H1 (cell line): ENCODE measurements at regions not wholly inside any gene's neighbourhood (a gene's known extent, or its start where the extent isn't known, plus 50 kb on each side); places are given as distances from the start of the nearest gene placed in this dataset.

Experiments
- CTCF ChIA-PET: fragments of 300-600 bp; sonication (Branson Sonifier 250); formaldehyde crosslinking; loops from one replicate; lab custom pipeline; 2021; ENCODE audit not compliant: partially characterized antibody; lab: Charles Lee
- POLR2A ChIA-PET: fragments of 300-600 bp; sonication (Branson Sonifier 250); formaldehyde crosslinking; loops from one replicate; lab custom pipeline; 2021; ENCODE audit warnings: inconsistent platforms; ENCODE audit not compliant: partially characterized antibody; lab: Charles Lee
- DNase-seq, 2 experiments: peaks; one replicate each; pipeline versions ENCODE4 v3.0.0 to v3.0.0-alpha.2; 2010 to 2022; ENCODE audit warnings: low spot score in 2 of 2, low read depth in 1 of 2, mixed read lengths in 1 of 2
- FAIRE-seq: peaks from 2 replicates; lab custom pipeline; 2011; peaks lifted over from hg19 to GRCh38; lab: Jason Lieb, UNC
- H2AFZ ChIP-seq: 2 replicates; pipeline ENCODE4 v1.8.1; 2012; ENCODE audit warnings: low read length, inconsistent platforms
- H2AK5ac ChIP-seq: 2 replicates; pipeline ENCODE4 v1.6.1; 2013; ENCODE audit warnings: low read depth, low read length
- H2BK120ac ChIP-seq: replicated peaks from 2 replicates; pipeline ENCODE3; 2013; ENCODE audit warnings: low read depth, low read length, inconsistent platforms
- H2BK12ac ChIP-seq: 2 replicates; pipeline ENCODE4 v1.6.1; 2013; ENCODE audit warnings: low read depth, low read length
- H2BK15ac ChIP-seq: 2 replicates; pipeline ENCODE4 v1.6.1; 2013; ENCODE audit warnings: low read length
- H2BK20ac ChIP-seq: 2 replicates; pipeline ENCODE4 v1.6.1; 2013; ENCODE audit warnings: low read length
- H2BK5ac ChIP-seq: 2 replicates; pipeline ENCODE4 v1.6.1; 2013; ENCODE audit warnings: low read depth, low read length
- H3K14ac ChIP-seq: 2 replicates; pipeline ENCODE4 v1.6.1; 2013; ENCODE audit warnings: inconsistent platforms; ENCODE audit not compliant: insufficient read length
- H3K18ac ChIP-seq: 2 replicates; pipeline ENCODE4 v1.6.1; 2013; ENCODE audit warnings: low read length; ENCODE audit errors: extremely low read depth
- H3K23ac ChIP-seq: 2 replicates; pipeline ENCODE4 v1.6.1; 2013; ENCODE audit warnings: inconsistent platforms; ENCODE audit not compliant: insufficient read length
- H3K23me2 ChIP-seq: 2 replicates; pipeline ENCODE4 v1.6.1; 2013; ENCODE audit warnings: low read depth, low read length
- H3K27ac ChIP-seq: 2 replicates; pipeline ENCODE4 v1.6.1; 2011; ENCODE audit warnings: low read depth, low read length, inconsistent platforms
- H3K27me3 ChIP-seq, 4 experiments: replicated peaks in 1 of 4; 1 replicate in 1 of 4; 2 replicates in 3 of 4; pipeline versions ENCODE4 v1.6.1 to v1.8.1; 2011 to 2013; ENCODE audit warnings: low read length in 3 of 4, mild to moderate bottlenecking in 3 of 4, inconsistent platforms in 2 of 4, mixed read lengths in 2 of 4, moderate library complexity in 1 of 4; ENCODE audit not compliant: control insufficient read depth in 3 of 4, insufficient read depth in 3 of 4; ENCODE audit errors: extremely low read depth in 1 of 4
- H3K36me3 ChIP-seq, 4 experiments: 2 replicates each; pipeline versions ENCODE4 v1.6.1 to v1.8.1; 2011 to 2013; ENCODE audit warnings: mild to moderate bottlenecking in 4 of 4, low read length in 3 of 4, moderate library complexity in 2 of 4, control low read depth in 1 of 4, inconsistent platforms in 1 of 4; ENCODE audit not compliant: insufficient read depth in 4 of 4, control insufficient read depth in 2 of 4
- H3K4ac ChIP-seq: replicated peaks from 2 replicates; pipeline ENCODE3; 2013; ENCODE audit warnings: low read length, low read depth, mixed read lengths, inconsistent platforms; ENCODE audit not compliant: insufficient read length
- H3K4me1 ChIP-seq, 4 experiments: replicated peaks in 1 of 4; 1 replicate in 1 of 4; 2 replicates in 3 of 4; pipeline versions ENCODE4 v1.6.1 to v1.8.1; 2011 to 2013; ENCODE audit warnings: low read length in 3 of 4, inconsistent platforms in 2 of 4, mixed read lengths in 1 of 4; ENCODE audit not compliant: insufficient read depth in 4 of 4, control insufficient read depth in 3 of 4
- H3K4me2 ChIP-seq, 2 experiments: 2 replicates each; pipeline versions ENCODE4 v1.6.1 to v1.8.1; 2011 to 2013; ENCODE audit warnings: low read depth in 2 of 2, low read length in 2 of 2, control low read depth in 1 of 2, inconsistent platforms in 1 of 2, mild to moderate bottlenecking in 1 of 2; ENCODE audit not compliant: insufficient read depth in 1 of 2
- H3K4me3 ChIP-seq, 4 experiments: fragments of 200-600, 300-600 bp in 1 of 4; sonication (generic), shearing (Covaris generic), sonication (Bioruptor Twin) in 1 of 4; 2 replicates each; pipeline versions ENCODE4 v1.5.1 to v1.8.1; 2011 to 2016; ENCODE audit warnings: low read length in 4 of 4, low read depth in 3 of 4, control low read depth in 2 of 4, inconsistent platforms in 2 of 4, mild to moderate bottlenecking in 2 of 4, mixed read lengths in 1 of 4, moderate library complexity in 1 of 4; ENCODE audit not compliant: insufficient read depth in 2 of 4; ENCODE audit errors: extremely low read depth in 1 of 4
- H3K56ac ChIP-seq: replicated peaks from 2 replicates; pipeline ENCODE3; 2013; ENCODE audit warnings: low read depth, mild to moderate bottlenecking, mixed read lengths, low read length, inconsistent platforms; ENCODE audit not compliant: insufficient read length
- H3K79me1 ChIP-seq: 2 replicates; pipeline ENCODE4 v1.6.1; 2013; ENCODE audit warnings: low read depth, low read length, control low read depth
- H3K79me2 ChIP-seq, 2 experiments: 2 replicates each; pipeline versions ENCODE4 v1.6.1 to v1.8.1; 2012 to 2013; ENCODE audit warnings: low read length in 2 of 2, mild to moderate bottlenecking in 2 of 2, inconsistent platforms in 1 of 2; ENCODE audit not compliant: insufficient read depth in 2 of 2, control insufficient read depth in 1 of 2
- H3K9ac ChIP-seq, 4 experiments: replicated peaks in 1 of 4; 1 replicate in 1 of 4; 2 replicates in 3 of 4; pipeline versions ENCODE4 v1.6.1 to v1.8.1; 2011 to 2013; ENCODE audit warnings: low read depth in 3 of 4, low read length in 3 of 4, control low read depth in 2 of 4, mild to moderate bottlenecking in 2 of 4, moderate library complexity in 2 of 4, inconsistent platforms in 1 of 4; ENCODE audit errors: extremely low read depth in 1 of 4
- H3K9me3 ChIP-seq, 2 experiments: 2 replicates each; pipeline versions ENCODE4 v1.6.1 to v1.8.1; 2012 to 2013; ENCODE audit warnings: mild to moderate bottlenecking in 2 of 2, moderate library complexity in 2 of 2, control low read depth in 1 of 2, inconsistent platforms in 1 of 2, low read depth in 1 of 2, low read length in 1 of 2, mixed read lengths in 1 of 2; ENCODE audit not compliant: insufficient read depth in 2 of 2
- H4K20me1 ChIP-seq, 2 experiments: replicated peaks in 1 of 2; 2 replicates each; pipeline versions ENCODE3 to v1.8.1; 2011 to 2013; ENCODE audit warnings: inconsistent platforms in 2 of 2, low read length in 2 of 2, mild to moderate bottlenecking in 1 of 2; ENCODE audit not compliant: insufficient read depth in 2 of 2, control insufficient read depth in 1 of 2
- H4K5ac ChIP-seq: 2 replicates; pipeline ENCODE4 v1.6.1; 2013; ENCODE audit warnings: low read length, low read depth, mixed read lengths, inconsistent platforms; ENCODE audit not compliant: insufficient read length
- H4K8ac ChIP-seq: 2 replicates; pipeline ENCODE4 v1.8.0; 2013; ENCODE audit warnings: mild to moderate bottlenecking, moderate library complexity, low read length, inconsistent platforms; ENCODE audit not compliant: insufficient read depth; ENCODE audit errors: extremely low read depth
- H4K91ac ChIP-seq: replicated peaks from 2 replicates; pipeline ENCODE3; 2013; ENCODE audit warnings: low read length, mixed read lengths, inconsistent platforms; ENCODE audit not compliant: insufficient read length
- CHD1 ChIP-seq: IDR thresholded peaks from 2 replicates; pipeline ENCODE4 v1.6.1; 2012; ENCODE audit warnings: low read depth, low read length, improper control_type of control experiment
- EP300 ChIP-seq, 2 experiments: IDR thresholded peaks; 1 replicate in 1 of 2; 2 replicates in 1 of 2; pipeline ENCODE4 v1.6.1; 2011 to 2012; ENCODE audit warnings: low read depth in 2 of 2, low read length in 2 of 2, mild to moderate bottlenecking in 2 of 2, borderline replicate concordance in 1 of 2, inconsistent platforms in 1 of 2, moderate library complexity in 1 of 2
- FOSL1 ChIP-seq: IDR thresholded peaks from 2 replicates; pipeline ENCODE4 v1.6.1; 2011; ENCODE audit warnings: mild to moderate bottlenecking, low read depth, low read length, moderate library complexity; ENCODE audit not compliant: insufficient read depth
- JUN ChIP-seq: IDR thresholded peaks from 2 replicates; pipeline ENCODE4 v1.6.1; 2011; ENCODE audit warnings: low read depth, mild to moderate bottlenecking, improper control_type of control experiment, low read length
- JUND ChIP-seq: IDR thresholded peaks from 2 replicates; pipeline ENCODE4 v1.6.1; 2011; ENCODE audit warnings: mild to moderate bottlenecking, improper control_type of control experiment, low read length
- SIRT6 ChIP-seq: IDR thresholded peaks from one replicate; pipeline ENCODE4 v1.7.1; 2012; ENCODE audit warnings: low read length, inconsistent platforms
- TBP ChIP-seq: IDR thresholded peaks from 2 replicates; pipeline ENCODE4 v1.6.1; 2011; ENCODE audit warnings: low read depth, low read length, improper control_type of control experiment
- USF2 ChIP-seq: IDR thresholded peaks from 2 replicates; pipeline ENCODE4 v1.6.1; 2011; ENCODE audit warnings: low read length, improper control_type of control experiment
- WGBS, 2 experiments: shearing (Covaris generic) in 1 of 2; methylation state at CpG; one replicate each; pipeline versions ENCODE4 v1.1.6 to v1.1.7; 2013 to 2015; ENCODE audit warnings: low lambda C conversion rate in 2 of 2, mixed read lengths in 2 of 2, inconsistent platforms in 1 of 2, low coverage in 1 of 2, missing lambda C conversion rate in 1 of 2; ENCODE audit not compliant: insufficient replicate concordance in 2 of 2, insufficient coverage in 1 of 2, insufficient read length in 1 of 2; ENCODE audit errors: extremely low coverage in 1 of 2, missing lambda C conversion rate in 1 of 2; 5-methylcytosine and 5-hydroxymethylcytosine counted together
- TF ChIP-seq, protein P1 (sequence below): IDR thresholded peaks from 2 replicates; pipeline ENCODE4 v1.6.1; 2012; ENCODE audit warnings: inconsistent platforms

GRCh38 chr7:41822259-41822817, 119.4 kb upstream of the INHBA start:
- no peak overlapping the region for H4K8ac ChIP-seq
- TF ChIP-seq, protein P1, sequence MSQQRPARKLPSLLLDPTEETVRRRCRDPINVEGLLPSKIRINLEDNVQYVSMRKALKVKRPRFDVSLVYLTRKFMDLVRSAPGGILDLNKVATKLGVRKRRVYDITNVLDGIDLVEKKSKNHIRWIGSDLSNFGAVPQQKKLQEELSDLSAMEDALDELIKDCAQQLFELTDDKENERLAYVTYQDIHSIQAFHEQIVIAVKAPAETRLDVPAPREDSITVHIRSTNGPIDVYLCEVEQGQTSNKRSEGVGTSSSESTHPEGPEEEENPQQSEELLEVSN: no peak
- TF ChIP-seq TBP (no peak), SIRT6 (no peak), FOSL1 (no peak), CHD1 (no peak), EP300 (IDR thresholded peaks at IDR 0.05; ENCODE audit: borderline replicate concordance in 1 of 2, low read depth in 2 of 2, low read length in 2 of 2) (no peak), JUND (no peak), JUN (no peak), USF2 (no peak)
- TF ChIP-seq, all 59 proteins: peak for 0
- Histone ChIP-seq H2AFZ (no peak overlapping the region), H2BK20ac (no peak overlapping the region), H3K27me3 (no peaks in the 10 kb centered on the region), H3K14ac (no peak overlapping the region), H2BK15ac (no peak overlapping the region), H3K36me3 (no peaks in the 10 kb centered on the region), H2BK120ac (no peak overlapping the region), H4K5ac (no peak overlapping the region), H4K91ac (no peak overlapping the region), H3K79me1 (no peaks in the 10 kb centered on the region), H3K56ac (no peak overlapping the region), H3K27ac (no peak overlapping the region), H3K23ac (no peak overlapping the region), H3K4me3 (no peak overlapping the region), H3K79me2 (no peaks in the 10 kb centered on the region), H3K18ac (no peak overlapping the region), H2AK5ac (no peak overlapping the region), H3K9ac (no peak overlapping the region), H3K4me1 (no peaks in the 10 kb centered on the region), H3K9me3 (no peaks in the 10 kb centered on the region), H2BK12ac (no peak overlapping the region), H3K4me2 (no peak overlapping the region), H4K20me1 (no peaks in the 10 kb centered on the region), H3K4ac (no peak overlapping the region), H2BK5ac (no peak overlapping the region), H3K23me2 (no peaks in the 10 kb centered on the region)
- POLR2A ChIA-PET: no interaction called here
- DNase-seq: no peak
- no peak for FAIRE-seq
- WGBS, 2 experiments: 87% methylated on average over 1 of the region's 1 CpG; no CpG with 5 or more reads in 1 of the 2 experiments
- CTCF ChIA-PET: interaction anchor here (1.2 kb wide), 2 partner anchors 50 to 70 kb away, joined by 3 to 4 read pairs; no protein-coding TSS in a partner anchor
